ENCODE measurements at regions not wholly inside any gene's neighbourhood (a gene's known extent, or its start where the extent isn't known, plus 50 kb on each side); places are given as distances from the start of the nearest gene placed in this dataset.

DNA sequence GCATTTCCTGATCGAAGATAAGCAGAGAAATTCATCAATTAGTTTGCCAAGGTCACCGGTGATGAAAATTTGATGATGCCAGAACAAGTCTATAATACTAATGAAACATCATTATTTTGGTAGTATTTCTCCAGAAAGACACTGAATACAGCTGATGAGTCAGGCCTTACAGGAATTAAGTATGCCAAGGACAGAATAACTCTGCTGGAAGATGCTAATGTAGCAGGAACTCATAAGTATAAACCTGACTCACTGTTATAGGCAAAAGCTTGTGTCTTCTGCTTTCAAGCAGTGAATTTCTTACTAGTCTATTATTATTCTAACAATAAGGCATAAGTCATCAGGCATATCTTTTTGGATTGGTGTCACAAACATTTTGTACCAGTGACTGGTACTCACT, 1825.1 kb upstream of the IGFBP7 start:
- no peak for DNase-seq (ENCODE audit: low spot score)

DNA sequence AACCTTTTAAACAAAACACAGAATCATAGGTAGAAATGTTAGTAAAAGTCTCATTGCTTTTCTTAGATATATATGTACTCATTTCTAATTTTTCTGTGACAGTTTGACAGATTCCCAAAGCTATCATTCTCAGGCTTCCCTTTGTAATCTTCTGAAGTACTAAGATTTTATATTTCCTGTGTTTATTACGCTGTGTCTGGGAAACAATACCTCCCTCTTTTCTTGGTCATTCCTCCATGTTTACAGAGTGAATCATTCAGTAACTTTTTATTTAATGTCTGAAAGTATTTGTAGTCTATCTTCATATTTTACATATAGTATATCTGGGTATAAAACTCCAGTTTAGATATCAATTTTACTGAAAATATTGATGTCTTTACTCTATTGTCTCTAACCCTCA, 1826.3 kb upstream of the IGFBP7 start:
- no peak for DNase-seq (ENCODE audit: low spot score)

DNA sequence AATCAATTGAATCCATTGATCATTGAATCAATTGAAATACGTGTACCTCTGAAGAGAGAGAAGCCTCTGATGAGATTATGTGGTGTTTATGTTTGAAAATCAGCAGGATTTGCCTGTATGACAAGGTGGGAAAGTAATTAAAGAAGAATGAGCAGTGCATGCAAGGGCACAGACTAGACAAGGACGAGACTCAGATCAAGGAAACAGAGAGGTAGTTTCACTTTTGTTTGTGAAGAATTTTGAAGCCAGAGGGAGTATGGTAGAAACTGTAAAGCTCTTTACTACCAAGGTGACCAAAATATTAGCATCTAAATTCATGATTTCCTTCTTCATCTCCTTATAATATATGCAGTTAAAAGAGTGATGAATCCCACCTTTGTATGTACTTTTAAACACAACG, 1830.0 kb upstream of the IGFBP7 start:
- DNase-seq (ENCODE audit: low spot score): no peak

DNA sequence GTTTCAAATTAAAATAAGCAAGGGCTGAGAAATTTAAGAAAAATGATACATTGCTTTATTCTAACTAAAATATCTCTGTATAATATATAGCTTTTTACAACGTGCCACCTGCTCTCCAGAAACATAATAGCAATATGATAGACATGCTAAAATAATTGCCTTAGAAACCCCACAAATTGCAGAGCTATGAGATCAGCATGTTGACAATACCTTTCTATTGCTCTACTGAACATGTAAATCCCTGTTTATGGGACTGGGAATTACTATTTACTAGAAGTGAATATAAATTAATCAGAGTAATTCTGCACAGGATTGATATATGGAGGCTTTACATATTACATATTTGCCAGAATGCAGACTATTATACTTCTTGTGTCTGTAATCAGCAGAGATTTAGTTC, 1831.1 kb upstream of the IGFBP7 start:
- no peak for DNase-seq (ENCODE audit: low spot score)

DNA sequence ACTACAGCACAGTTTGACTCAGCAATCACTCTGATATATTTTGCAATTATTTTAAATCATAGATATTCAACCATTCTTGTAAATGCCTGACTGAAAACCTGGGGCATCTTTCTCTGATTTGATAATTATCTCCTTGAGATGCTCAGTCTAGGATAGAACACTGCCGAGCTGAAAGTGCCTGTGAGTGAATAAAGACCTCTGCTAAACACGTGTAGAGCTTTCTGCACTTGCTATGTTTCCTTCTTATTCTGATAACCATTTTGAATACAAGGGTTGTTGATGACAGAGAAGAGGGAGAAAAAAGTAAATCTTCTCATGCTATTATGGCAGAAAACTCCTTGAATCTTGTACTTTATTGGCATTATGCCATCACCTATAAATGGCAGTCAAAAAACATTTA, 1843.4 kb upstream of the IGFBP7 start:
- no peak for DNase-seq (ENCODE audit: low spot score)

DNA sequence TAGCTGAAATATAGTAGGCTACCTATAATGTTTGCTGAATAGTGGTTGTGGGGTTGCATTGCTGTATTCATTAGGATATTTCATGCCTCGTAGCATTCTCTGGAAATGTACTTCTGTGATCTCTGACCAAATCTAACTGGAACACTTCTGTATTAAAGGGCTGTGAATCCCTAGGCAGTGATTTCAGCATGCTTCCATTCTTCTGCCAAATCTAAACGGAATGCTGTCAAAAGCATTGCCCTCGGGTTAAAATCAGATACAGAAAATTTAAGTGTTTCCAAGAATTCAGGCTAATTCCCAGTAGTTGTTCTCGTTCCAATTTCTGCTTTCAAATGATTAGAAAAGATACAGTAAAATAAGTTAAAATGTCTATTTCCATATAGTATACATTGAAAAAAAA, 1847.5 kb upstream of the IGFBP7 start:
- DNase-seq (ENCODE audit: low spot score): no peak

DNA sequence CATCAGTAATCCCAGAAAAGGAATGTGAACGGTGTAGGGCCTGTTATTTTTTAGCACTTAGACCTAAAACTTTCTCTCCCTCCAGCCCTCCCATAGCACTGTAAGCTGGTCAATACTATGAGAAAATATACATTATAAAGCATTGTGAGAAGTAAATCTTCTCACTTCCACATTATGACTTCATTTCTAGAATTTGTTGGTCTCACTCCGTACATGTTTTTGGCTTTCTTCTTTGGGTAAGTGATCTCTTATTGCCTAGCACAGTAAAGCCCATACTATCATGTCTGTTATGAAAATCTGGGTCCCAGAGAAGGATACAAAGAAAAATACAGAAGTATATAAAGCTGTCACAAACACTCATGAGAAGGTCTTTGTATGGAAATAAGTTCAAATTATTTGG, 1851.1 kb upstream of the IGFBP7 start:
- no peak for DNase-seq (ENCODE audit: low spot score)

DNA sequence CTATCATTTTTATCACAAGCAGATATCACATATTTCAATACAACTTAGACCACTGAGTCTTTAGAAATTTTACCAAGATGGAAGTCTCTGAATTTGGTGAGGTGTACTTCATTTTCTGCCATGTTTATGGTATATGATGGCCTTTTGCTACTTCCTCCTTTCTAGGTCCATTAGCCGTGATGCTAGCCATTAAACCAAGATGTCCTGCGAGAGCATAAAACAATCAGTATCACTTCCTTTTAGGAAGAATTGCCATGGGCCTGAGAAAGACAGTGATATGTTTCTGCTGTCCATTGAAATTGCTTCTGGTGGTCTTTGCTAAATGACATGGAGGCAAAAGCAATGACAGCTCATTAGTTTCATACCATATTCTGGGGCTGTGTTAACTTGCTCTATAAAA, 1851.7 kb upstream of the IGFBP7 start:
- DNase-seq (ENCODE audit: low spot score): no peak

DNA sequence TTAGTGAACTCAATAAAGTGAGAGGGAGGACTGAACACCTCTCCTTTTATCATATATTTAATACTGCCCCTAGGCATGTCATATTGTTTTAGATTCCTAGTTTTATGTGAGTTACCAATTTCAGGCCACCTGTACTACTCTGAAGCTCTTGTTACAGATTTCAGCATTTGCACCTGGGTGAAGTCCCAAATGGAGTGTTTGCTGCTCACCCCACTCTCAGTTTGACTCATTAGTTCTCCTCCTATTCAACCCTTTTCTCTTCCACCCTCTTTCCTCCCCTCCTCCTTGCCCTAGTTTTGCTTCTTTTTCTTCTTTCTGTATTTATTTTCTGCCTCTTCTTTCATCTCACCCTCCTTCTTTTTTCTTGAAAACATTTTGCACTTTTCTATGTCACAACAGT, 1852.2 kb upstream of the IGFBP7 start:
- DNase-seq (ENCODE audit: low spot score): no peak

DNA sequence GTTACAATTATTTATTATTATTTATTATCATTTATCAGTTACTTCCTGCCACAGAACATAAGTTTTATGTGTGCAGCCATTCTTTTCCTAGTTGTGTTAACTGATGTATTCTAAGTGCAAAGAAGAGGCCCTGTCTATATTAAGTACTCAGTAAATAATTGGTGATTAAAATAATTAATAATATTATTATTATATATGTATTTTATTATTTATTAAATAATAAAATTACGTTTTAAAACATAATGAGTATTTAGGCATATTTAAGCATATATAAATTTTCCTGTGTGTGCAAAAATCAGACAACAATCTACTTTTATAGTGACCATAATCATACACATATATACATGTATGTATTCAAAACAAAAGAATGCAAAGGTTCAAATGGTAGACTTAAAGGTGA, 1871.6 kb upstream of the IGFBP7 start:
- DNase-seq (ENCODE audit: low spot score): no peak

DNA sequence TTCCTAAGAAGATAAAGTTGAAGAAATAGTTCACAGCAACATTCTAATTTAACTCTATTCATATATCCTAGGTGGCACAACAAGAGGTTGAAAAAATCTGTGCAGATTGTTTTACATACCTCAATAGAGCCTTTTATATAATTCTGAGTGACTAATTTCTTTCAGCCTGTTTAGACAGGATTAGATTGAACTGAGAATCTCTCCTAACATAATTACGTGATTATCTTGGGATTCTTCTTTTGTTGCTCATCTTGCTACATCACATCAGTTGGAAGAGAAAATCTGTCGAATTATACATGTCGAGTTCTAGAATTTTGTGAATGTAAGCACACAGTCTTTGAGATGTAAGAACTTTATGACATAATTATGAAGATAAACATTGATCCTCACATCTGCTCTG, 1873.7 kb upstream of the IGFBP7 start:
- DNase-seq (ENCODE audit: low spot score): no peak

DNA sequence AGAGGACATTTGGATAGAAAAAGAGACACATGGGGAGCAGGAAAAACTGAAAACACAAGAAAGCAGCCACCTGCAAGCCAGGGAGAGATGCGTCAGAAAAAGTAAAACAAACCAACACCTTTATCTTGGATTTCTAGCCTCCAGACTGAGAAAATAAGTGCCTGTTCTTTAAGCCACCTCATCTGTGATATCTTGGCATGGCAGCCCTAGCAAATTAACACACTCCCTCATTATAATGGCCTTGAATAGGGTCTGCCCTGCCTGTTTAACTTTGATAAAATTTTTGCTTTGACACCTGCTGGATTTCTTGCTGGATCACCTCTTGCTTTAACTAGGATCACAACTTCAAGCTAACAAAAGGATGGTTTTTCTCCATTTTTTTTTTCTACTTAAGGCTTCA, 1892.0 kb upstream of the IGFBP7 start:
- DNase-seq (ENCODE audit: low spot score): no peak

DNA sequence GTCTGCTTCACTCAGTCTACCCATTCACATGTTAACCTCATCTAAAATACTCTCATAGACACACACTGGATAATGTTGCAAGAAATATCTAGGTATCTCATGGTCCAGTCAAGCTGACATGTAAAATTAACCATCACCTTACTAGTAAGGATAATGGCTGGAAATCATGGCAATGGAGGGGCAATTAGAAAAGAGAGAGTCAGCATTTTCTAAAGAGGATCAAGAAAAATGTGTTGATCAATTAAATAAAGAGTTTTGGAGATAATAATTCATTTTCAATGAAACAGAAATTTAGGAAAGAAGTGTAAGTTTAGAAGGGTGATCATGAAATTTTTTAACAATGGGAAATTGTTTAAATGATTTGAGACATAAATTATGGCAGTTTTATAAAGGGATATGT, 1914.1 kb upstream of the IGFBP7 start:
- DNase-seq (ENCODE audit: low spot score): no peak

DNA sequence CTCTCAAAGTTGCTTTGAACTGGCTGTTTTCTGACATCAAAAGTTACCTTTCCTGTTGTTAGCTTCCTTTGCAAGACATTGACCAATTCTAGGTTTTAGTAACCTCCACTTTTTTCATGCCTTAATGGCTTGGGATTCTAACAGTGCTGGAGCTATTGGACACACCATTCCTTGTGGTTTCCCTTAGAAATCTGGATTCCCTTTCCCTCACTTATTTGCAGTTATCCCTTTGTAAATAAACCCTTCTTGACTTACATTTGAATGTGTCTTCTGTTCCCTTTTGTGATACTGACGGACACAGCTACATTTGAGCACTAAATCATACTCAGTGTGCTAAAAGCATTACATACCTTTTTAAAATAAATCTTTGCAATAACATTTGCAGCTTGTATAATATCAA, 1927.6 kb upstream of the IGFBP7 start:
- no peak for DNase-seq (ENCODE audit: low spot score)

DNA sequence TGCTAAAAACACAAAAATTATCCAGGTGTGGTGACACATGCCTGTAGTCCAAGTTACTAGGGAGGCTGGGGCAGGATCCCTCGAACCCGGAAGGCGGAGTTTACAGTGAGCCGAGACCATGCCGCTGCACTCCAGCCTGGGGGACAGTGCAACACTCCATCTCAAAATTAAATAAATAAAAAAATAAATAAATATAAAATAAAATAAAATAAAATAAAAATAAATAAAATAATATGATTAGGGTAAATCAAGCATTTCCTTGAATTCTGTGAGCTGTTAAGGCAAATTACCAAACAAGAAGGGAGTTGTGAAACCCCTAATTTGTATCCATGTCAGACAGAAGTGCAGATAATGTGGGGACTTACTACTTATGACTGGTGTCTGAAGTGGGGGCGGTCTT, 1928.9 kb upstream of the IGFBP7 start:
- DNase-seq (ENCODE audit: low spot score): no peak

DNA sequence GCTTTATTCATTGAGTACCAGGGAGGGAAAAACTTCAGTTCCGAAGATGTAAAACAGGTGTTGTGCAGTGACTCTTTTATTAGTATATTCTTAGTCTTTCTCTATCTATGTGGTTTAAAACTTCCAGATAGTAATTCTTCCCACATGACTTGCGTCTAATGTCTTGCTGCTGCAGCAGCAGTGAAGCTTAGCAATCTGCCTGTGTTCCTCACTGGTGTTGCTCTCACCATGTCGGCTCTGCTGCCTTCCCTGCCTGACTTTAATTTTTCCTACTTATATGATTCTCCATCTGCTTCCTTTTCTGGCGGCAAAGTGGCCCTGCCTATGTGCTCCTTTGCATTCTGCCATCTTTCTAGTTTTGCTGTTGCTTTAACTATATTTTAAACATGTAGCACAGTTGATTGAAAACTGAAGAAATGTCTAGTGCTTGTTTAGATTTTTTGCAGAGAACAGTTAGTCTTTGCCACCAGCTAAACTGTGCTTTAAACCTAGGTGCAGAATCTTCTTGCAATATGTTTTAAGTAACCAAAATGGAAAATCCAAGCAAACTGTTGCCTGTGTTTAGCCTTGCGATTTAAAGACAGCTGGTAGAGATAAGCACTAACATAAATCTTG, 1934.2 kb upstream of the IGFBP7 start:
- no peak for DNase-seq (ENCODE audit: low spot score)

DNA sequence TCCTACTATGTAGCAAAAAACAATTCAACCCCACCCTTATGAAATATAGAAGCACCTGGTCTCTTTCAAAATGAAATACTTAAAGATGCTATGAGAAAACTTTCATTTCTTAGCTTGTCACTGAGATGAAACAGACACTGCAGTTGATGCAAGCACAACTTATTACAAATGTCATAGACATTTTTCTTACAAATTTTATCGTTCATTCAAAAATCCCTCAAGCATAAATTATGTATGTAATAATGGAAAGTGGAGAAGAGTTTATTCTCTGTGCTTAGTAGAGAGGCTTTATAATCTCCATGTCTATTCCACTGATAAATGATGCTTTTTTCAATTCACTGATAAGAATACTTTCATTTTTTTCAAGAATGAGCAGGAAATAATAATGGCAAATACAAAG, 1943.9 kb upstream of the IGFBP7 start:
- no peak for DNase-seq (ENCODE audit: low spot score)

DNA sequence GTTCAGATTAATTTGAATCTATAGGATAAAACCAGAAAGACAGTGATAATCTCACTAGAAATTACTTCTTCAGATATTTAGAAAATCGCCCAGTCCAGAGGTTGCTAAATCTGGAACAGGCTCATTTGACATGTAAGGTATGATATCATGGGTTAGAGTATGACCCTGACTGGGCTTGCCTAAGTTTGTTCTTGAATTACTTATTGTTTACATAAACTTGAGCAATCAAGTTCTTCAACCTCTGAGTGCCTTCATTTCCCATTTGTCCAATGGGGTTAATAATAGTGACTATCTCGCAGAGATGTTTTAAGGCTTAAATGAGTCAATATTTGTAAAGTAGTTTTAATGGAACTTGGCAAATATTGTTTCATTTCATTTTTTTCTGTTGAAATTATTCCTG, 1947.6 kb upstream of the IGFBP7 start:
- DNase-seq (ENCODE audit: low spot score): no peak

DNA sequence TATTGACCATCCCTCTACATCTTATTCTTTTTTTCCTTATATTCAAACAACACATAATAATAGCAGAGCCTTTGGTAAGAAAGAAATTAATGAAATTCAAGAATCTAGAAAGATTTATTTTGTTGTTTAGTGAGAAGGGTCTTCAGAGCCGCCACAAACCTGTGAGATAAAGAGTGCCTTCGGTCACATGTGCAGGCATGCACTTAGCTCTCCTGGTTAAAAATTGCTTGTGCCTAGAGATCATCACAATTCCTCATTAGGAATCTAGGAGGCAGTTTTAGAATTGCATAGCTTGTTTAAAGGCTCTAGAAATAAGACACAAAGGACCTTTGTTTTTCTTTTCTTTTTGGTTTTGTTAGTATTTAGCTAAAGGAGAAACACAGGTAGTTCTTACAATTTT, 1948.4 kb upstream of the IGFBP7 start:
- no peak for DNase-seq (ENCODE audit: low spot score)

DNA sequence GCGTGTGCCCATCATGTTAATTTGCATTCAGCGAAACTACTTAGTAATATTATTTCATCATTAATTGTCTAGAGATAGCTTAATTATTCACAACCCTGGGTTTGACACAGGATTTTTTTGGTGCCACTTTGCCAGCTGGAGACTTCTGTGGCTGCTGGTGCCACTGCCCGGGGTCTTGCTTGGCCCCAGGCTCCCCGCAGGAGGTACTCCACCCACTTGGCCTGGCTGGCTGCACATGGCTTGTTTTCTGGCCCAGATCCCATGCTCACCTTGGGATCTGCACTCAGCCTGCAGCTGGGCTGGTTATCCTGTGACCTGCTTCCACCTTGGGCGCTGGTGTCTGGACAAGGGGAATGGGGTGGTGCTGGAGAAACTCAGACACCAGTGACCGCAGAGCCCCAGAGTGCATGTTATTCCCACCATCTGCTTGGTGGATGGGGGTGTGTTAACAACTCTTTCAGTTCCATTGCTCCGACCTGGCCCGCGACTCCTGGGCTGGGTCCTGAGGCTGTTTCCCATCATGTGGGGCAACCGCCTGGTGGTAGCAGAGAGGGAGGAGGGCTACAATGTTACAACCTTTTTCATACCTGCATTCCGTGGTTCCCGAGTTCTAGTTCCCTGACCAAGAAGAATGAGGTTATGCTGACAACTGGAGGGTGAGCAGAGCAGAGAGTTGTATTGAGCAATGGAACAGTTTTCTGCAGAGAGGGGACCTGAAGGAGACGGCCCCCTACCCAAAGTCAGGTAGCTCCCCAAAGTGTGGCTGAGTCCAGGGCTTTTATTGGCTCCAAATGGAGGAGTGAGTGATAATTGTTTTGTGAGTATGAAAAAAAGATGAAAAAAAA, 1950.0 kb upstream of the IGFBP7 start:
- no peak for DNase-seq (ENCODE audit: low spot score)

DNA sequence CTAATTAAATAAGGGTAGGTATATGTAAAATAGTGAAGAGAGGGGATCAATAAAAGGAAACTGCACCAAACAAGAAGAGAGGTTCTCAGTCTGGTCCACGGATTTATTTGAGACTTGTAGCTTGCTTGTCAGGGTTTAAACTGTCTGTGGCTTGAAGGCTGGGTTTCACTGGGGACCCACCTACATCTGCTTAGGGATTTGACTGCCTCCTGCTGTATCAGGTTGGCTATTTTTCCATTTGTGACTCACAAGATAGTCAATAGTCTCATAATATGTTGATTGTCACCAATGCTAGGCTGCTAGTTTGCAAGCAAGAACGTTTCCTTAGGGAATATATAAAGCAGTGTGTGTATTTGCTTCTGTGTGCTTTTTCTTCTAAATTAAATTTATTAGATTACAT, 1950.7 kb upstream of the IGFBP7 start:
- DNase-seq (ENCODE audit: low spot score): no peak

DNA sequence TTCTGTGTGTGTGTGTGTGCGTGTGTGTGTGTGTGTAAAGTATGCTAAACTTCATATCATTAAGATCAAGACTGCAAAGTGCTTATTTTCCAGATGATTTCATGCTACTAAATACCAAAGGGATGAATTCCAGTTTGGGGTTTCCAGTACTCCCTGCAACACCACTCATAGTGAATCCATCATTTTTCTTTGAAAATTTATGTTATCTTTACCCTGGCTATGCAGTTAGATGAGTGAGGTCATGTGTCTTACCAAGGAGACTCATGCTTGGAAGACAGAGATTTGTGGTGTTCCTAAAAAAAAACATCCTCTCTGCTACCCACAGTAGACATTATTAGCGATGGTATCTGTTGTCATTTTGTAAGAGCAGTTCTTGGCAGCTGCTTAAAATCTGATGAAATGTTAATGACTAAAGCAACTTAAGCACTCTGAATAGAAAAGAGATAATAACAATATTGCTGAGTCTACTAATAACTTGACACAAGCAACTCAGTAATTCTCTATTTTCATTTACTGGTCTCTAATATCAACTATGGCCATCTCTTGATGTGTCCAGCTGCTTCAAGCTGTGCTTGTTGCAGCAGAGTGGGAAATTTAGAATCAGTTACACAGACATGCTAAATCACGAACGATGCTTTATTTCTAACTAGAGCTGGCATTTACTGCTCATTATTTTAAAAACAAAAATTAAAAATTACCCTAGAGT, 1953.0 kb upstream of the IGFBP7 start:
- DNase-seq (ENCODE audit: low spot score): no peak

DNA sequence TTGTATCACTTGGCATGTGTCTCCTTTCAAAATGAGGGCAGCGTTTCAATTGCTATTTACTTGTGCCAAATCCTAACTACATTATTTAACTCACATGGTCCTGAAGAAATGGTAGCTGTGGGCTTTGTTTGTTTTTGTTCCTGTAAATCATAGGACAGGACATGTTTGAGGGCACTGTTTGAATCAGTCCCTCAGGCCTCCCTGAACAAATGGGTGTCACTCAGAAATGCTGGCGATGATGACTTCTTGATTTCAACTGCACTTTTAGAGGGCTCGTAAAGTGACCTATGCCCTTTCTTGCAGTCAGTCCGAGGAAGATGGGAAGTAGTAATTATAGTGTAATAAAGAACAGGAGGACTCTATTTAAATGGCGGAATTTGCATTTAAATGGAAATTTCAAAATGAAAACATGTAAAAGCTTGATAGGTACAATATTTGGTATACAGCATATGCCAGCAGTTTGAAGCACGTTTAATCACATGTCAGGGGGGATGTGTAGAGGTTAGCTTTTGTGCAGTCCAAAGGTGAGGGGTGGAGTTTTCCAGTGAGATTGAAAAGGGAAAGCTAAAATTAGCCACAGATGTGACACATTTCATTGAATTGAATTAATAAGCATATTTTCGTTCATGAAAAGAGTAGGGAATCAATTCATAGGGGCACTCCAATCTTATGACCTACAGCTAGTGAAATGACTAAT, 1958.7 kb upstream of the IGFBP7 start:
- DNase-seq (ENCODE audit: low spot score): no peak

Data from LoVo (cell line).